ENCODE measurements at regions not wholly inside any gene's neighbourhood (a gene's known extent, or its start where the extent isn't known, plus 50 kb on each side); places are given as distances from the start of the nearest gene placed in this dataset.

GRCh38 chr2:14494759-14495158 lies 137.8 kb upstream of the LRATD1 start:
- no peak for TF ChIP-seq GATA3 (IDR thresholded peaks at IDR 0.05; ENCODE audit: low read depth, low read length)
- TF ChIP-seq GATA2 (IDR thresholded peaks at IDR 0.05; ENCODE audit: low read depth, low read length), result no peak

Data from SH-SY5Y (cell line).